Esophagus muscularis mucosa (tissue), 3 donors: ENCODE measurements at regions not wholly inside any gene's neighbourhood (a gene's known extent, or its start where the extent isn't known, plus 50 kb on each side); places are given as distances from the start of the nearest gene placed in this dataset.

ENCODE experiments used
- POLR2A ChIP-seq: fragments of 450-650 bp; IDR thresholded peaks from one replicate; pipeline ENCODE4 v1.6.1; 2017; ENCODE audit warnings: antibody characterized with exemption, moderate library complexity, mild to moderate bottlenecking, low read depth
- TF ChIP-seq, protein P1 (sequence below), 3 experiments: fragments of 200-600 bp in 2 of 3; fragments of 450-650 bp in 1 of 3; sonication (generic) in 2 of 3; IDR thresholded peaks; one replicate each; pipeline ENCODE4 v1.5.1; 2017 to 2019; ENCODE audit warnings: antibody characterized with exemption in 3 of 3, mild to moderate bottlenecking in 2 of 3, moderate library complexity in 1 of 3

DNA sequence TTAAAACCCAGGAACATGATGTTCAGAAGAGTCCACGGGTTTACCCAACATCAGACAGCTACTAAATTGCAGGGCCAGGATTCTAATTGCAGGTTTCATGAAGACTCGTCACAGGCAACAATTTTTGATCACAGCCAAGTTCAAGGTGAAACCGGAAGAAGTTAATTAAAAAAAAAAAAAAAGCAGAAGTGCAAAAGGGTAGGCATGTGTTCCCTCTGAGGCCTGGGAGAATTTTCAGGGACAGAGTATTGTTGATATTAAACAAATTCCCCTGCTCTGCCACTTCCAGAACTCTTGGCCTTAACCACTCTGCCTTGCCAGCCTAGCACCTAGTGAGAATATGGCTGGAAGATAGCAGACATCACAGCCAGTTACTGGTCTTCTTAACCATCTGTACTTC is 99.4 kb upstream of the TRIB2 start:
- TF ChIP-seq, protein P1, sequence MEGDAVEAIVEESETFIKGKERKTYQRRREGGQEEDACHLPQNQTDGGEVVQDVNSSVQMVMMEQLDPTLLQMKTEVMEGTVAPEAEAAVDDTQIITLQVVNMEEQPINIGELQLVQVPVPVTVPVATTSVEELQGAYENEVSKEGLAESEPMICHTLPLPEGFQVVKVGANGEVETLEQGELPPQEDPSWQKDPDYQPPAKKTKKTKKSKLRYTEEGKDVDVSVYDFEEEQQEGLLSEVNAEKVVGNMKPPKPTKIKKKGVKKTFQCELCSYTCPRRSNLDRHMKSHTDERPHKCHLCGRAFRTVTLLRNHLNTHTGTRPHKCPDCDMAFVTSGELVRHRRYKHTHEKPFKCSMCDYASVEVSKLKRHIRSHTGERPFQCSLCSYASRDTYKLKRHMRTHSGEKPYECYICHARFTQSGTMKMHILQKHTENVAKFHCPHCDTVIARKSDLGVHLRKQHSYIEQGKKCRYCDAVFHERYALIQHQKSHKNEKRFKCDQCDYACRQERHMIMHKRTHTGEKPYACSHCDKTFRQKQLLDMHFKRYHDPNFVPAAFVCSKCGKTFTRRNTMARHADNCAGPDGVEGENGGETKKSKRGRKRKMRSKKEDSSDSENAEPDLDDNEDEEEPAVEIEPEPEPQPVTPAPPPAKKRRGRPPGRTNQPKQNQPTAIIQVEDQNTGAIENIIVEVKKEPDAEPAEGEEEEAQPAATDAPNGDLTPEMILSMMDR (IDR thresholded peaks at IDR 0.05): no peak
- no peak for TF ChIP-seq POLR2A
